ENCODE measurements at regions not wholly inside any gene's neighbourhood (a gene's known extent, or its start where the extent isn't known, plus 50 kb on each side); places are given as distances from the start of the nearest gene placed in this dataset.

DNA sequence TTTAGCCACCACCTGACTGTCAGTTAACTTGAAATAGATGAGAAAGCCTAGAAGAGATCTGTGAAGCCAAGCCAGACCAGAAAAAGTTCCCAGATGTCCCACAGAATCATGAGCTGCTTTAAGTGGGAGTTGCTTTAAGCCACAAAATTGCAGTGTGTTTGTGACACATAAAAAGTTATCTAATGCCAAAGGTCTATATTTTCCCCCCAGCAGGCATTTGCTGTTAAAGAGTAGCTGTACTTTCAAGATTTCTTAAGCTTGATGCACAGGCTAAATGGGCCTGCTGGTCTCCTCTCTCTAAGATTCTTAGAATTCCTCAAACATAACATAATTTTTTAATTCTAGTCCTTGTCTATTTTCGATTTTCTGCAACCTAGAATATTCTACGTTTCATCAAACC is 825.7 kb downstream of the FAM181B start:
- TF ChIP-seq, protein P1, sequence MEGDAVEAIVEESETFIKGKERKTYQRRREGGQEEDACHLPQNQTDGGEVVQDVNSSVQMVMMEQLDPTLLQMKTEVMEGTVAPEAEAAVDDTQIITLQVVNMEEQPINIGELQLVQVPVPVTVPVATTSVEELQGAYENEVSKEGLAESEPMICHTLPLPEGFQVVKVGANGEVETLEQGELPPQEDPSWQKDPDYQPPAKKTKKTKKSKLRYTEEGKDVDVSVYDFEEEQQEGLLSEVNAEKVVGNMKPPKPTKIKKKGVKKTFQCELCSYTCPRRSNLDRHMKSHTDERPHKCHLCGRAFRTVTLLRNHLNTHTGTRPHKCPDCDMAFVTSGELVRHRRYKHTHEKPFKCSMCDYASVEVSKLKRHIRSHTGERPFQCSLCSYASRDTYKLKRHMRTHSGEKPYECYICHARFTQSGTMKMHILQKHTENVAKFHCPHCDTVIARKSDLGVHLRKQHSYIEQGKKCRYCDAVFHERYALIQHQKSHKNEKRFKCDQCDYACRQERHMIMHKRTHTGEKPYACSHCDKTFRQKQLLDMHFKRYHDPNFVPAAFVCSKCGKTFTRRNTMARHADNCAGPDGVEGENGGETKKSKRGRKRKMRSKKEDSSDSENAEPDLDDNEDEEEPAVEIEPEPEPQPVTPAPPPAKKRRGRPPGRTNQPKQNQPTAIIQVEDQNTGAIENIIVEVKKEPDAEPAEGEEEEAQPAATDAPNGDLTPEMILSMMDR (IDR thresholded peaks at IDR 0.05) = no peak
- TF ChIP-seq POLR2A (IDR thresholded peaks at IDR 0.05) (no peak), EP300 (IDR thresholded peaks at IDR 0.05) (no peak)
